HFFc6 (cell line): ENCODE measurements at regions not wholly inside any gene's neighbourhood (a gene's known extent, or its start where the extent isn't known, plus 50 kb on each side); places are given as distances from the start of the nearest gene placed in this dataset.

Source experiments
- DNase-seq: peaks from one replicate; pipeline ENCODE4 v3.0.0-alpha.2; 2018
- H3K27ac Mint-ChIP-seq: 2 replicates; pipeline ENCODE4 v1.8.0; 2020; ENCODE audit warnings: mild to moderate bottlenecking, mixed read lengths
- H3K27me3 Mint-ChIP-seq: 2 replicates; pipeline ENCODE4 v1.8.0; 2021; ENCODE audit warnings: mild to moderate bottlenecking, moderate library complexity, mixed read lengths; ENCODE audit not compliant: insufficient read depth
- H3K36me3 Mint-ChIP-seq: 2 replicates; pipeline ENCODE4 v1.8.0; 2021; ENCODE audit warnings: low read depth, mixed read lengths
- H3K4me1 Mint-ChIP-seq: 2 replicates; pipeline ENCODE4 v1.8.0; 2020; ENCODE audit warnings: low read depth, mixed read lengths
- H3K4me3 Mint-ChIP-seq: 2 replicates; pipeline ENCODE4 v1.8.0; 2020; ENCODE audit warnings: mild to moderate bottlenecking, moderate library complexity, mixed read lengths
- H3K9me3 Mint-ChIP-seq: 2 replicates; pipeline ENCODE4 v1.8.0; 2020; ENCODE audit warnings: mild to moderate bottlenecking, mixed read lengths
- TF ChIP-seq, protein P1 (sequence below): fragments of 200-600 bp; sonication (generic); IDR thresholded peaks from 2 replicates; pipeline ENCODE4 v1.5.0; 2021; ENCODE audit warnings: antibody characterized with exemption, mild to moderate bottlenecking

DNA sequence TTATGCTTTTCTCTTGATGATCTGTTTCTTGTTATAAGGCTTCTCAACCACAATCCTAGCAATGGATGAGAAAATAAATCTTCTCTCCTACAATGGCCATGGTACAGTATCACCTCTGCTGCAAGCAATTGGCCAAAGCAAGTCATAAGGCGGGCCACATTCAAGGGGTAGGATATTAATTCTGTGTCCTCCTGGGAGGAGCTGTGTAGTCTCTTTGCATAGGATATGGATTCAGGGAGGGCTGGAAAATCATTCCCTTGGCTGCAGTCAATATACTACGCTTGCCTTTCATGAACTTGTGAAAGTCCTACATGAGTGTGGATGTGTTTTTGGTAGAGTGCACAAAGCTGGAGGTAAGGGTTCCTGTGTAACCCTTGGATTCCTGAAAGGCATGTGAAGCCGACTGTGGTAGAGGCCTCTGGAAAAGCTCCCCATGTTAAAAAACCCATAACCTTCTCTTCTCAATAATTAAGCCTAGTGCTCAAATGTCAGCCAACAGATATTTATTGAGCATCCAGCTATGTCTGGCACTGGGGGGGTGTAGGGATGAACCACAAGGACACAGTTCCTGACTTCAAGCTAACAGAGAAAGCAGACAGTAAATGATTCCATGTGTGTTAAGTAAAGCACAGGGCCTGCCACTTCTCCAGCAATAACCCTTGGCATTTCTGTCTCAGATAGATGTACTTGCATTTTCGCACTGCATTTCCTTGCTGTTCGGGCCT lies 147.6 kb upstream of the HS3ST3A1 start:
- Mint-ChIP-seq H3K4me3 (no peak overlapping the region), H3K4me1 (peaks cover 41% of the 10 kb centered on the region), H3K9me3 (no peaks in the 10 kb centered on the region), H3K27ac (no peak overlapping the region), H3K36me3 (peaks cover 14% of the 10 kb centered on the region; the same call in 1 of the 2 replicates), H3K27me3 (no peaks in the 10 kb centered on the region)
- DNase-seq, result no peak
- TF ChIP-seq, protein P1, sequence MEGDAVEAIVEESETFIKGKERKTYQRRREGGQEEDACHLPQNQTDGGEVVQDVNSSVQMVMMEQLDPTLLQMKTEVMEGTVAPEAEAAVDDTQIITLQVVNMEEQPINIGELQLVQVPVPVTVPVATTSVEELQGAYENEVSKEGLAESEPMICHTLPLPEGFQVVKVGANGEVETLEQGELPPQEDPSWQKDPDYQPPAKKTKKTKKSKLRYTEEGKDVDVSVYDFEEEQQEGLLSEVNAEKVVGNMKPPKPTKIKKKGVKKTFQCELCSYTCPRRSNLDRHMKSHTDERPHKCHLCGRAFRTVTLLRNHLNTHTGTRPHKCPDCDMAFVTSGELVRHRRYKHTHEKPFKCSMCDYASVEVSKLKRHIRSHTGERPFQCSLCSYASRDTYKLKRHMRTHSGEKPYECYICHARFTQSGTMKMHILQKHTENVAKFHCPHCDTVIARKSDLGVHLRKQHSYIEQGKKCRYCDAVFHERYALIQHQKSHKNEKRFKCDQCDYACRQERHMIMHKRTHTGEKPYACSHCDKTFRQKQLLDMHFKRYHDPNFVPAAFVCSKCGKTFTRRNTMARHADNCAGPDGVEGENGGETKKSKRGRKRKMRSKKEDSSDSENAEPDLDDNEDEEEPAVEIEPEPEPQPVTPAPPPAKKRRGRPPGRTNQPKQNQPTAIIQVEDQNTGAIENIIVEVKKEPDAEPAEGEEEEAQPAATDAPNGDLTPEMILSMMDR, result no peak

DNA sequence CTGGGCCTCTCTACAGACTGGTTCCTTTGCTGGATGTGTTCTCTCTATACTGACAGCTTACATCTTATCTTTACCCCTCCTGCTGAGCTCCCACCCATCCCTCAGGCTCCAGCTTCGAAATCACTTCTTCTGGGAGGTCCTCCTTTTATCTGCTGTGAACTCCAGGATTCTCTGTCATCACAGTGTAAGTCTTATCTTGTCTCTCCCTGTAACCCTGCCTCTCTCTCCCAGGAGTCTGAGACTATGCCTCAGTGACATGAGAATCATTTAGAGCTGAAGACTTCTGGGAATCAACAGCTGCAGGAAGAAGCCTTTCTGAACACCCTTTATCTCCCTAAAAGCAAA lies 148.1 kb upstream of the HS3ST3A1 start:
- no peak for DNase-seq
- TF ChIP-seq, protein P1, result no peak
- Mint-ChIP-seq H3K27me3 (no peaks in the 10 kb centered on the region; the same call in 1 of the 2 replicates), H3K4me3 (no peak overlapping the region), H3K4me1 (peaks cover 41% of the 10 kb centered on the region), H3K9me3 (no peaks in the 10 kb centered on the region), H3K27ac (no peak overlapping the region), H3K36me3 (peaks cover 14% of the 10 kb centered on the region; the same call in 1 of the 2 replicates)

DNA sequence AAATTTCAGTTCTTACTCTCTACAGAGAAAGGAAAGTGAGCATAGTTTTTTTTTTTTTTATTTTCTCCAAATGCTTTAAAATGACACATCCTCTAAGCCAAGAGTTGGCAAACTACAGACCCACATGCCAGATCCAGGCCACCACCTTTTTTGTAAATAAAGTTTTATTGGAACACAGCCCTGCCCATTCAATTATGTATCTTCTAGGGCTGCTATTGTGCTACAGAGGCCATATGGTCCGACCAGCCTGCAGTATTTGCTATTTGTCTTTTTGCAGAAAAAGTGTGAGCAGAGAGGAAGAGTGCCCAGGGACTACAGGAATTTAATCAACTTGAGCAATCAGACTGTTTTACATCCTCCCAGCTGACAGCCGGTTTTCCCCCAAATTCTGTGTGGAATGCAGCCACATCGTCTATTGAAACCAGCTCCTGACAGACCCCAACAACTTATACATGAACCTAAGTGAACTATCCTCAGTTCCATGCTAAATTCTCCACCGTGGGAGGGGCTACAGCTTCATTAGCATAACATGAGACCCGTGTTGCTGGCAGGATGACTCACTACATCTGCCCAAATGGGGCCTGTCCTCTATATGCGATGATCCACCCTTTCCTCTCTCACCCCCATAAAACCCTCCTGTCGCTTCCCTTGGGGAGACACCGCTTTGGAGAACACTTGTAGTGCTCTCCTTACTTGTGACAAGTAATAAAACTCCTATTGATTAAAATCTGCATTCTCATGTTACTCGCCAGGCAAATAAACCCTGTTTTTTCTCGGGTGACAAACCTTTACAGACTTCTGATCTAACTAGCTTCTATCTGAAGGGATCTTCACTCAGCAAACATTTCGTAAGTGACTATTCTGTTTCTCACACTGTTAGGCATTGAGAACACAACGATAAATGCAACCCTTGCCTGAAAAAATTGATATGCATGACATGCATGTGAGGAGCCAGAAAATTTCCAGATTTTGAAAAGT lies 149.4 kb upstream of the HS3ST3A1 start:
- Mint-ChIP-seq H3K27me3 (no peaks in the 10 kb centered on the region; the same call in 1 of the 2 replicates), H3K36me3 (0 out of 2 replicates have a peak, but pooled peaks cover 6% of the 10 kb centered on the region), H3K4me1 (peaks cover 33% of the 10 kb centered on the region), H3K4me3 (no peak overlapping the region), H3K27ac (no peak overlapping the region), H3K9me3 (no peaks in the 10 kb centered on the region)
- TF ChIP-seq, protein P1, result no peak
- DNase-seq, result no peak

DNA sequence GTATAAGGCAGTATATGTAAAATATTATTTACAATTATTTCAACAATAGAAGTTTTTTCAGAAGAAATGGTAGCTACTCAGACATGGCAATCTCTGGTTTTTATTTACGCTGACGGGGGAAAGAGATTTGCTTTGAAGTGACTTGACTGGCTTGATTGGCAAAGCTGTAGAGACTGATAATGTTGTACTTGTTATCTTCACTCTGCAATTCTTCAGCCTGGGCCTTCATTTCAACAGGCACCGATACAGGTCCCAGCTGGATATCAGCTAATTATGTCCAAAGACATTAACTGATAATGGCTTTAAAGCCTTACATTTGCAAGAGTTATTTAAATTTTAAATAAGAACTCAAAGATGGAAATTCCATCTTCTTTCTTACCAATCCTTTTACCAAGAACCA lies 151.4 kb upstream of the HS3ST3A1 start:
- Mint-ChIP-seq H3K9me3 (no peaks in the 10 kb centered on the region), H3K27ac (no peak overlapping the region), H3K27me3 (no peaks in the 10 kb centered on the region; the same call in 1 of the 2 replicates), H3K36me3 (0 out of 2 replicates have a peak, but pooled peaks cover 6% of the 10 kb centered on the region), H3K4me3 (no peak overlapping the region), H3K4me1 (peaks cover 33% of the 10 kb centered on the region)
- TF ChIP-seq, protein P1, result no peak
- no peak for DNase-seq

DNA sequence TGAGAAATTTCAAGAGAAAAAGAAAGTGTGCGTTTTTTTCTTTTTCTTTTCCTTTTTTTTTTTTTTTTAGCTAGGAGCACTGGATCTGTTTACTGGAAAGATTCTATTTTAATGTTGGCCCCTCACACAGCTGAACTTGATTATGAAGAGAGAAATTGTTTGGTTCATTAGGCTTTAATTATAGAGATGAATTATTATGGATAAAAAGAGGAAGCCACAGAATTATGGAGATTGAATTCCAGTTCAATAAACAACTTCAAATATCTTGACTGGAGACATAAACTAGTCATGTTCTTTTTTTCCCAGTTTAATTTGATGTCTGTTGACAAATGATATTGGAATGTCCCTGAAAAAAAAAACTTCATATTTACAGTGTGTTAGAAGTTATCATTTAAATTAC lies 152.0 kb upstream of the HS3ST3A1 start:
- Mint-ChIP-seq H3K4me3 (no peak overlapping the region), H3K9me3 (no peaks in the 10 kb centered on the region), H3K36me3 (0 out of 2 replicates have a peak, but pooled peaks cover 4% of the 10 kb centered on the region), H3K27me3 (no peaks in the 10 kb centered on the region; the same call in 1 of the 2 replicates), H3K27ac (no peak overlapping the region), H3K4me1 (peaks cover 33% of the 10 kb centered on the region)
- TF ChIP-seq, protein P1, result no peak
- DNase-seq, result no peak
